HCT116 (cell line): ENCODE measurements at regions not wholly inside any gene's neighbourhood (a gene's known extent, or its start where the extent isn't known, plus 50 kb on each side); places are given as distances from the start of the nearest gene placed in this dataset.

ENCODE experiments used
- ATAC-seq: fragments of 200-7000 bp; cut with Tn5 transposase; 2 replicates; pipeline ENCODE4 v1.9.1; 2020; ENCODE audit warnings: mild to moderate bottlenecking, moderate library complexity
- BruUV-seq: library from RNA; stranded (reverse); fragments of 400-500 nt; replicated peaks from 2 replicates; lab custom pipeline; 2021; lab: Mats Ljungman, UMichigan
- CTCF ChIA-PET: fragments of 300-600 bp; sonication (Branson Sonifier 250); formaldehyde crosslinking; loops from one replicate; lab custom pipeline; 2021; ENCODE audit warnings: antibody characterized with exemption; lab: Charles Lee
- POLR2A ChIA-PET: fragments of 300-600, 350-600 bp; sonication (Branson Sonifier 250); formaldehyde crosslinking; loops from one replicate; lab custom pipeline; 2021; ENCODE audit warnings: antibody characterized with exemption; lab: Charles Lee
- RAD21 ChIA-PET, 2 experiments: fragments of 300-600 bp; sonication (Branson Sonifier 250); formaldehyde crosslinking; loops; one replicate each; lab custom pipeline; 2023; ENCODE audit warnings: low total read pairs in 2 of 2; ENCODE audit not compliant: uncharacterized antibody in 2 of 2, unreplicated experiment in 2 of 2, low non-redundant PET in 1 of 2; lab: Charles Lee
- DNase-seq: peaks from one replicate; pipeline ENCODE4 v3.0.0-alpha.2; 2010; ENCODE audit warnings: low read depth, low spot score
- H2AFZ ChIP-seq: fragments of 200-600 bp; shearing (Covaris generic), sonication (generic); 2 replicates; pipeline ENCODE4 v1.6.1; 2017; ENCODE audit warnings: low read depth, mixed run types, mixed read lengths, antibody characterized with exemption, low read length; ENCODE audit not compliant: poor library complexity, severe bottlenecking
- H3K27ac ChIP-seq: 2 replicates; pipeline ENCODE4 v1.5.1; 2012; ENCODE audit warnings: low read depth, low read length
- H3K27me3 ChIP-seq: fragments of 200-600 bp; sonication (generic); 2 replicates; pipeline ENCODE4 v1.6.1; 2016; ENCODE audit warnings: mixed run types, low read length, mixed read lengths; ENCODE audit not compliant: insufficient read depth
- H3K36me3 ChIP-seq, 2 experiments: fragments of 200-500 bp in 1 of 2; fragments of 200-600 bp in 1 of 2; sonication (Bioruptor generic) in 1 of 2; sonication (generic) in 1 of 2; 2 replicates each; pipeline versions ENCODE4 v1.5.1 to v1.6.1; 2014 to 2016; ENCODE audit warnings: low read length in 2 of 2, inconsistent platforms in 1 of 2, mixed read lengths in 1 of 2, mixed run types in 1 of 2; ENCODE audit not compliant: insufficient read depth in 2 of 2, control insufficient read depth in 1 of 2
- H3K4me1 ChIP-seq, 2 experiments: fragments of 200-600 bp in 1 of 2; sonication (generic) in 1 of 2; 2 replicates each; pipeline versions ENCODE4 v1.5.1 to v1.6.1; 2012 to 2017; ENCODE audit warnings: low read length in 2 of 2, inconsistent platforms in 1 of 2, mild to moderate bottlenecking in 1 of 2, mixed read lengths in 1 of 2, mixed run types in 1 of 2, moderate library complexity in 1 of 2; ENCODE audit not compliant: insufficient read depth in 2 of 2, control insufficient read depth in 1 of 2
- H3K4me2 ChIP-seq: fragments of 200-600 bp; sonication (generic); 2 replicates; pipeline ENCODE4 v1.6.1; 2017; ENCODE audit warnings: mixed run types, low read length, mixed read lengths
- H3K4me3 ChIP-seq, 2 experiments: fragments of 200-600 bp in 1 of 2; sonication (generic) in 1 of 2; replicated peaks in 1 of 2; 2 replicates each; pipeline ENCODE4 v1.5.1; 2011 to 2016; ENCODE audit warnings: low read length in 2 of 2, control low read depth in 1 of 2, low read depth in 1 of 2, mild to moderate bottlenecking in 1 of 2, mixed read lengths in 1 of 2, mixed run types in 1 of 2
- H3K79me2 ChIP-seq: fragments of 200-600 bp; sonication (generic); 2 replicates; pipeline ENCODE4 v1.6.1; 2017; ENCODE audit warnings: mild to moderate bottlenecking, mixed run types, low read length, moderate library complexity, mixed read lengths; ENCODE audit not compliant: insufficient read depth
- H3K9ac ChIP-seq: fragments of 200-600 bp; sonication (generic); 2 replicates; pipeline ENCODE4 v1.6.1; 2016; ENCODE audit warnings: low read length, mixed read lengths
- H3K9me2 ChIP-seq: fragments of 200-600 bp; sonication (generic), shearing (Covaris generic); 2 replicates; pipeline ENCODE4 v1.6.1; 2017; ENCODE audit warnings: mixed run types, mild to moderate bottlenecking, moderate library complexity; ENCODE audit not compliant: insufficient read depth
- H3K9me3 ChIP-seq, 2 experiments: fragments of 200-500 bp in 1 of 2; fragments of 200-600 bp in 1 of 2; sonication (Bioruptor generic) in 1 of 2; sonication (generic) in 1 of 2; 2 replicates each; pipeline ENCODE4 v1.6.1; 2014 to 2017; ENCODE audit warnings: low read length in 2 of 2, mixed read lengths in 2 of 2, inconsistent platforms in 1 of 2, low read depth in 1 of 2, mild to moderate bottlenecking in 1 of 2, mixed run types in 1 of 2, moderate library complexity in 1 of 2; ENCODE audit not compliant: control insufficient read depth in 1 of 2, insufficient read depth in 1 of 2
- H4K20me1 ChIP-seq: fragments of 200-600 bp; sonication (generic), shearing (Covaris generic); 2 replicates; pipeline ENCODE4 v1.6.1; 2017; ENCODE audit warnings: mixed run types, mild to moderate bottlenecking, moderate library complexity; ENCODE audit not compliant: insufficient read depth
- CEBPB ChIP-seq: IDR thresholded peaks from 2 replicates; pipeline ENCODE4 v1.6.1; 2012; ENCODE audit warnings: low read depth
- CTCF ChIP-seq, 3 experiments: fragments of 200-600 bp in 1 of 3; sonication (generic) in 1 of 3; IDR thresholded peaks in 2 of 3; conservative IDR thresholded peaks in 1 of 3; 2 replicates each; pipeline ENCODE4 v1.5.1; 2012 to 2017; ENCODE audit warnings: low read depth in 2 of 3, low read length in 2 of 3, antibody characterized with exemption in 1 of 3, borderline replicate concordance in 1 of 3, control low read depth in 1 of 3, mild to moderate bottlenecking in 1 of 3, mixed read lengths in 1 of 3, mixed run types in 1 of 3, moderate library complexity in 1 of 3; ENCODE audit not compliant: insufficient read depth in 1 of 3
- EGR1 ChIP-seq: IDR thresholded peaks from 2 replicates; pipeline ENCODE4 v1.6.1; 2012; ENCODE audit warnings: low read depth
- ELF1 ChIP-seq: IDR thresholded peaks from 2 replicates; pipeline ENCODE4 v1.6.1; 2012; ENCODE audit warnings: low read depth, borderline replicate concordance
- EZH2 ChIP-seq: fragments of 200-600 bp; sonication (generic); IDR thresholded peaks from 2 replicates; pipeline ENCODE4 v1.6.1; 2017; ENCODE audit warnings: antibody characterized with exemption, mixed run types
- FOSL1 ChIP-seq: IDR thresholded peaks from 2 replicates; pipeline ENCODE4 v1.6.1; 2012; ENCODE audit warnings: low read depth
- JUND ChIP-seq: IDR thresholded peaks from 2 replicates; pipeline ENCODE4 v1.6.1; 2012
- MAX ChIP-seq: IDR thresholded peaks from 2 replicates; pipeline ENCODE4 v1.6.1; 2012
- POLR2A ChIP-seq: IDR thresholded peaks from 2 replicates; pipeline ENCODE4 v1.7.0; 2011; ENCODE audit warnings: borderline replicate concordance; ENCODE audit not compliant: insufficient read depth, insufficient read length; ENCODE audit errors: extremely low read depth
- RAD21 ChIP-seq: IDR thresholded peaks from 2 replicates; pipeline ENCODE4 v1.6.1; 2012; ENCODE audit warnings: low read depth, mild to moderate bottlenecking
- REST ChIP-seq: IDR thresholded peaks from 2 replicates; pipeline ENCODE4 v1.6.1; 2012; ENCODE audit warnings: low read depth
- SIN3A ChIP-seq: IDR thresholded peaks from 2 replicates; pipeline ENCODE4 v1.6.1; 2012; ENCODE audit warnings: low read depth
- SP1 ChIP-seq: IDR thresholded peaks from 2 replicates; pipeline ENCODE4 v1.6.1; 2012; ENCODE audit warnings: low read depth
- SRF ChIP-seq: IDR thresholded peaks from 2 replicates; pipeline ENCODE4 v1.6.1; 2012; ENCODE audit warnings: low read depth
- TCF7L2 ChIP-seq: IDR thresholded peaks from 2 replicates; pipeline ENCODE4 v1.7.0; 2011; ENCODE audit warnings: borderline replicate concordance, inconsistent platforms; ENCODE audit not compliant: insufficient read depth, insufficient read length; ENCODE audit errors: extremely low read depth
- YY1 ChIP-seq: IDR thresholded peaks from 2 replicates; pipeline ENCODE4 v1.6.1; 2011; ENCODE audit warnings: low read length, low read depth, moderate library complexity, mild to moderate bottlenecking; ENCODE audit not compliant: insufficient replicate concordance; ENCODE audit errors: extremely low read depth
- ZBTB33 ChIP-seq: IDR thresholded peaks from 2 replicates; pipeline ENCODE4 v1.6.1; 2011; ENCODE audit warnings: mild to moderate bottlenecking, low read length, moderate library complexity; ENCODE audit not compliant: insufficient replicate concordance; ENCODE audit errors: extremely low read depth
- ZFX ChIP-seq: fragments of 450-650 bp; IDR thresholded peaks from 2 replicates; pipeline ENCODE4 v1.6.1; 2017
- ZNF274 ChIP-seq: fragments of 200-500 bp; sonication (Bioruptor generic); IDR thresholded peaks from 2 replicates; pipeline ENCODE4 v1.6.1; 2014; ENCODE audit warnings: mild to moderate bottlenecking, low read depth, low read length, inconsistent platforms
- intact Hi-C: fragments of 100-400 bp; cut with micrococcal nuclease; formaldehyde crosslinking; loops from 2 replicates; pipeline ENCODE4 v1.10.0; 2022

- no TSS peak for BruUV-seq
- TF ChIP-seq SP1: no peak
- no peak for TF ChIP-seq MAX
- no peak for TF ChIP-seq JUND
- no peak for TF ChIP-seq ZFX
- TF ChIP-seq ZBTB33: no peak
- no peak for TF ChIP-seq EZH2
- no peak for TF ChIP-seq EGR1
- TF ChIP-seq SIN3A: no peak
- no peak for TF ChIP-seq ELF1
- TF ChIP-seq CEBPB: no peak
- no peak for TF ChIP-seq REST
- TF ChIP-seq TCF7L2: no peak
- TF ChIP-seq POLR2A: no peak
- no peak for TF ChIP-seq RAD21
- no peak for TF ChIP-seq ZNF274
- TF ChIP-seq CTCF (IDR thresholded peaks at IDR 0.05 in 2 of 3, conservative IDR thresholded peaks at IDR 0.05 in 1 of 3; ENCODE audit: borderline replicate concordance in 1 of 3, insufficient read depth in 1 of 3, low read depth in 2 of 3, low read length in 2 of 3): no peak
- TF ChIP-seq FOSL1: no peak
- no peak for TF ChIP-seq SRF
- TF ChIP-seq YY1: no peak
- H3K9me2 ChIP-seq: no peaks in the 10 kb centered on the region
- no peaks in the 10 kb centered on the region for H3K79me2 ChIP-seq
- H3K4me1 ChIP-seq: no peaks in the 10 kb centered on the region
- intact Hi-C loops: no loop called here
- POLR2A ChIA-PET: no interaction called here
- no peak overlapping the region for H3K27ac ChIP-seq
- H2AFZ ChIP-seq: no peak overlapping the region
- H3K4me3 ChIP-seq: no peak overlapping the region
- CTCF ChIA-PET: no interaction called here
- no peaks in the 10 kb centered on the region for H3K27me3 ChIP-seq
- H3K36me3 ChIP-seq: no peaks in the 10 kb centered on the region
- ATAC-seq (no peak), DNase-seq (no peak)
- H3K9ac ChIP-seq: no peak overlapping the region
- H3K9me3 ChIP-seq: peaks cover 5 to 15% of the 10 kb centered on the region in 2 experiments; a peak in 1 of 4 replicates
- H3K4me2 ChIP-seq: no peak overlapping the region
- no peaks in the 10 kb centered on the region for H4K20me1 ChIP-seq
- RAD21 ChIA-PET: no interaction called here
Measured at GRCh38 chr1:238450976-238451375, 560.3 kb upstream of the ZP4 start.
